GM21717 (cell line): ENCODE measurements at regions not wholly inside any gene's neighbourhood (a gene's known extent, or its start where the extent isn't known, plus 50 kb on each side); places are given as distances from the start of the nearest gene placed in this dataset.
"Not testable (repeated sequence)": the region's sequence is repeated elsewhere in the genome, so short reads cannot be mapped to it uniquely, and the experiment has no call there.

Experiments used
- ATAC-seq: cut with Tn5 transposase; IDR thresholded peaks from one replicate; pipeline ENCODE4 v1.9.1; 2021; ENCODE audit warnings: mild to moderate bottlenecking, moderate library complexity; ENCODE audit not compliant: unreplicated experiment

- ATAC-seq: no peak
These were observed 204.4 kb downstream of the KLF6 start for GRCh38 chr10:3580565-3580964.

- no peak for ATAC-seq
These were observed 205.2 kb downstream of the KLF6 start for GRCh38 chr10:3579845-3580244.

GRCh38 chr10:3578682-3579081 is 206.3 kb downstream of the KLF6 start:
- ATAC-seq: no peak

DNA sequence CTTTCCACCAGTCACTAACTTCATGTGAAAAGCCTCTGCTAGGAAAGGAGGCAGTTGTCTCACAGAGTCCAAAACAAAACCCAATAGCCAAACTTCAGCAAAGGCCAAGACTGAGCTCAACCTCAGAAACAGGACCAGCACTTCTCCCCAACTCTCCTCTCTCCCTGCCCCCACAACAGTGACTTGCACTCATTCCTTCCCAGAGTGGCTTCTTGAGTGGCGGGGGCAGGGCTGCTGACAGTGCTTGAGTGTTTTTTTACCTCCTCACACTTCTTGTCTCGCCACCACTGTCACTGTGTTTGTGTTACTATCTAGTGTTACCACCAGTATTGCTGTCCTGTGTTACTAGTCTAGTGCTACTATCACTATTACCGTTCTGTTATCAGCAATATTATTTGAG is 206.8 kb downstream of the KLF6 start:
- no peak for ATAC-seq

DNA sequence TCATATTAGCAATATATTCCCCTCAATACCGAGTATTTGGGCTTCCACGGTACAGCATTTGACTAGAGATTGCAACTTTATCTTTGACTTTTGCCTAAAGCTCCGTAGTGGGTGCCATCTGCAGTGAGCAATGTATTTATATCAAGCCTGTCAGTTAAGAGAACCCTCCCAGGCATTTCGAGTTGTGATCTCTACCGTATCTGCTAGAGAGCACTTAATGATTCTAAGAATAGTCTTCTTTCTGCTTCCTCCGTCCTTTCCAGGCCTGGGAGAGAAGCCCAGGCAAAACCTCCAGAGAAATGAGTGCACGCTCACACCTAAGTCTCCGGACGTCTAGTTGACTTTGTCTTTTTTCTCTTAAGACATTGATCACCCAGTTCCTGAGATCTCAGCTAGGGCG is 210.6 kb downstream of the KLF6 start:
- no peak for ATAC-seq

DNA sequence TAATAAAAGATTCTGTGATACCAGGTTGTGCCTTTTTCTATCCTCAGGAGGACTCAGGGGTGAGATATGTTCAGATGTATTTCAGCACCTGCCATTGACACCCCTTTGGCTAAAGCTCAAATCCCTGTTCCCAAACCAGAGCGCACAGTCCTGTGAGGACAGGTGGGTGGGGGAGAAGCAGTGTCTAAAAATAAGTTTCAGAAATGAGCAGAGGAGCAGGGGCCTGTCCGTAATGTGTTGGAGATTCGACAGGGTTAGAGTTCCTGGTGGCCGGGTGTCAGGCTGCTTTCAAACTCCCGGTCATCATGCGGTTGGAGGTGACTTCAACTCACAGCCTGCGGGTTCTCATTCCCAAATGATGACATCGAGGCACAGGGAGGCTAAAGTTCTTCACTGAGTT is 211.5 kb downstream of the KLF6 start:
- no peak for ATAC-seq

GRCh38 chr10:3571310-3571825 is 213.6 kb downstream of the KLF6 start:
- ATAC-seq: no peak

DNA sequence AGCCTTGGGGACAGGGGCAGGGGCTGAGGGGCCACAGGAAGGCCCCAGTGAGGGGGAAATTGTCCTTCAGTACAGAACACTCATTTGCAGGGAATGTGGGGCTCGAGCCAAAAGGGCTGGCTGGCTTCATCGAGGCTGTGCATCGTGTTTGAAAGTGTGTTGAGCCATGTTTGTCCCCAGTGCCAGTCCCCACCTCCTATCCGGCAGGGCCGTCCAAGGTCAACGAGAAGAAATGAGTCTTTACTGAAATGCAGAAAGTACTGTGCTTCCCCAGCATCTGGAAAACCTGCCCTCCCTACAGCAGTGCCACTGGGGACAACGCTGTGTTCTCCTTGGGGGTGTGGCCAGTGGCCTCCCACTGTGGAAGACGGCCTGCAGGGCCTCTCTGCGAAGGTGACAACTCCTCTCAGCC is 214.1 kb downstream of the KLF6 start:
- ATAC-seq: no peak

DNA sequence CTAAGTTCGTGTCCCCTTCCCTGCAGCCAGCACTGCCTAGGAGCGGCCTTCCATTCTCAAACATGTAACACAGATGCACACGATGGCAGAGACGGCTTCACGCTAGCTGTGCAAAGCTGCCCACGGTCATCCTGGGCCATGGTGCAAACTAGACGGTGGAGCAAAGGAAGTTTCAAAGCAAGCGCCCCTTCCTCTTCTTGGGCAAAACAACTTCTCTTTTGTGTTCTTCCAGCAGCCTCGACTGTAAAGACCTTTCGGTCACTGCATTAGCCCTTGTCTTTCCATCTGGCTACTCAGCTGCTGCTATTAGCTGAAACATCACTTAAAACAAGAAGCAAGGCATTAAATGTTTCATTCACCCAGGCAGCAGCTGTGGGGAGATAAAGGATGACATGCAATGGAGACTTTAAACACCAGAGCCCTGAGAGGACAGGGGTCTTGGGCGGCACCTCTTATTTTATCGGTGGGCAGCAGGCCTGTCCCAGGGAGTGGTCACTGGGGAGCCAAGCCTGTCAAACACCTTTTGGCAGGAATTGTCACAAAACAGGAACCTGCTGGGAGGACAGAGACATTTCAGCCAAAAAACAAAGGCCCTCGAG is 214.8 kb downstream of the KLF6 start:
- ATAC-seq: no peak

GRCh38 chr10:3568983-3569382 is 216.0 kb downstream of the KLF6 start:
- no peak for ATAC-seq

GRCh38 chr10:3568392-3568791 is 216.6 kb downstream of the KLF6 start:
- ATAC-seq: no peak

DNA sequence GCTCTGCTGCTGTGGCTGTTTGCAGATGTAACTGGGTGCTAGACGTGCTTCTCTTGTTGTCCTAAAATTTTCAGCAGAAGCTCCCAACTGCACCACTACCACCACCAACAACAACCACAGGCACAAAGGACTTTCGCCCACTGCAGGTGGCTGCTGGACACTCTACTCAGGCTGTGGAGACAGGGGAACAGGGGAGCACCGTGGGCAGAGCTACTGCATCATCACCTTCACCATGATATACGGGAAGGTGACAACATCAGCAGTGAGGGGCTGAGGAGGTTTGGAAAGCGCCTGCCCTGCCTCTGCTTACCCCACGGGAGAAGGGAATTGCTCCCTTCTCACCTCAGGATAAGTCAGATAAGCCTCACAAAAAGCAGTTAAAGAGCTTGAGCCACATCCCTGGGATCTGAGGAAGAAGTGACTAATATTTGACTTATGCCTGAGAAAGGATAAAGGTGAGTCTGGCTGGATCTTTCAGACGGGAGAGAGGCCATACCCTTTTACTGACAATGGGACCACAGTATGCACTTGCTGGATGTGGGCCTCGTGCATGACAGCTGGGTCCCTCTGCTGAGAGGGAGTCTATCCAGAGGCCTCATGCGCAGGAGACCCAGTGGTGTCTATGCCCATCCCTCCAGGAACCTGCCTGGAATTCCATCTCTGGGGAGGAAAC is 217.6 kb downstream of the KLF6 start:
- no peak for ATAC-seq

DNA sequence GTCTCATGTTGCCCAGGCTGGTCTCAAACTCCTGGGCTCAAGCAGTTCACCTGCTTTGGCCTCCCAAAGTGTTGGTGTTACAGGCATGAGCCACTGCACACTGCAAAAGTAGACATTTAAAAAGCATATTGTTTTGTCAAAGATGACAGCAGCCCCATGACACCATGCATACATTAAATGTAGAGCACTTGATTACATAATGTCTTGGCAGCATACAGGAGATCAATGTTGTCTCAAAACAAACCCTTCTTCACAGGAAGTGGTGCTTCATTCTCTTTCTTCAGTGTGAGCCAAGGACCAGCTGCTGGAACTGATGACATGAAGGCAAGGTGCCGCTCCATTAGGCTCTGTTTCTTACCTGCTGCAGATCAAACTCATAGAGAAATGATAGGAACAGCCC is 218.4 kb downstream of the KLF6 start:
- ATAC-seq: no peak

DNA sequence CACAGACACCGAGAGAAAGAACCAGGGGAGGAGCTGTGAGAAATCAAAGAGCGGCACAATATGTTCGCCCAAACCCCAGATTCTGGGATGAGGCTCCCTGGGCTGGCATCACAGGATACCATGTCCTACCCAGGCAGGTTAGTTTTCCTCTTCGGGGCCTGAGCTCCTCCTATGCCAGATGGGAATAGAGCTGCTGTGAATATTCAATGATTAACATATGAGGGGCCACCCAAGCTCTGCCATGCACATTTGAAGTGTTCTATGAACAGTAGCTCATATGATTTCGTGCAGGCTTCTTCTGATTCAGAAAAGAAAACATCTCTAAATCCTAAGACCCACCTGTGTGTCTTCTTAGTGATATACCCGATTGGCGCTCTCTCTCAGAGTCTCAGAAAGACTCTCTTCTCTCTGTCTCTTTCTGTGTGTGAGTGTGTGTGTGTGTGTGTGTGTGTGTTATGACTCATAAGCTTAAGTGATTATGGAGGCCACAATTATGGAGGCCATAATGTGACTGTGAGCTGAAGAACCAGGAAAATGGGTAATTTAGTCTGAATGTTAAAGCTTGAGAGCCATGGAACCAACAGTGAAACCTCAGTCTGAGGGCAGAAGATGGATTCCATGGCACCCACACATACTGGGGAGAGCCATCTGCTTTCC is 220.5 kb downstream of the KLF6 start:
- no peak for ATAC-seq

DNA sequence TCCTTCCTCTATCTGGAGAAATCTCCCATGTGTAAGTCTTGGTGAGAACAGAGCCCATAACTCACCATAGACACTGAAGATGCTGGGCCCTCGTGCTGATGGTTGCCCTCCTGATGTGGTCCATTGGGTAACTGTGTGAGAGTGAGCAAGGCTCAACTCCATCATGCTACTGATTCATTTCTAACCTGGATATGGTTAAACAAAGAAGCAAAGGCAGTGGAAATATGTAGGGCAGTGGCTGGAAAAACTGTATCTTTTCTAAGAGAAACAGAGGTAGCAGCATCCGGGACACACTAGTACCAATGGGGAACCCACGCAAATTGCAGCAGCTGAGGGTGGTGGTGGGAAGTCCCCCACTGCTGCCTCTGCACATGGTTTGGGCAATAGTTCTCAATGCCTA is 221.7 kb downstream of the KLF6 start:
- no peak for ATAC-seq

- ATAC-seq: not testable (repeated sequence)
These were observed 224.4 kb downstream of the KLF6 start for GRCh38 chr10:3560628-3561027.

DNA sequence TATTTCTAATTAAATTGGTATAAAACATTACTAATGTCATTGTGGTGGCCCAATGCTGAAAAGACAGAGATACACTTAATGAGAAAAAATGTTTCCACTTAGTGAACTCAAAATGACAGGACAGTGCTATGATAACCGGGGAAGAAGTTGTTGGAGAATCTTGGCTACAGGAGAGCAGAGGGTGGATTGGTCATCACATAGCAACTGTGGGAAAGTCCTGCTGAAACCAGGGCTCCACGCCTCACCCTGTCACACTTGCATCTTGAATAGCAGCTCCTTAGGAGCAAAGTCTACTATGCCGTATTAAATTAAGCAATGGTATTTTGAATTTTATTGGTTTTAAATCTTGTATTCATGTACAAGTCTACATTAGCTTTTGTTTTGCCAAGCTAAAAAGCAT is 225.5 kb downstream of the KLF6 start:
- ATAC-seq: no peak

DNA sequence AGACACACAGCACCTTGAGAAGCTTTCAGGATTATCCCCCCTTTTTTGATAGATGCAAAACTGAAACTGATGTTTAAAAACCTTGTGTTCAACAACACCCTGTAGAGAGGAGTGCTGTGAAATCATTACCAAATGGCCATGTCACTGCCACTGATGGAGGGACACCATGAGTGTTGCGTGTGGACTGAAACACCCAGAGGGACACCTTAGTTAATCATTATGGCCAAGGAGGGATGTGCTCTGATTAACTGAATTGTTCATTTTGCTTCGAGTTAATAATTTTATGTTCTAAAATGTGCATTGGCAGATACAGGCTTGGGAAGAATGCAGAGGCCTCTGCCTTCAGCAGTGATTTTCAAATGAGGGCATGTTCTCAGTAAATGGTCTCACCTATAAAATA is 226.0 kb downstream of the KLF6 start:
- ATAC-seq: no peak

DNA sequence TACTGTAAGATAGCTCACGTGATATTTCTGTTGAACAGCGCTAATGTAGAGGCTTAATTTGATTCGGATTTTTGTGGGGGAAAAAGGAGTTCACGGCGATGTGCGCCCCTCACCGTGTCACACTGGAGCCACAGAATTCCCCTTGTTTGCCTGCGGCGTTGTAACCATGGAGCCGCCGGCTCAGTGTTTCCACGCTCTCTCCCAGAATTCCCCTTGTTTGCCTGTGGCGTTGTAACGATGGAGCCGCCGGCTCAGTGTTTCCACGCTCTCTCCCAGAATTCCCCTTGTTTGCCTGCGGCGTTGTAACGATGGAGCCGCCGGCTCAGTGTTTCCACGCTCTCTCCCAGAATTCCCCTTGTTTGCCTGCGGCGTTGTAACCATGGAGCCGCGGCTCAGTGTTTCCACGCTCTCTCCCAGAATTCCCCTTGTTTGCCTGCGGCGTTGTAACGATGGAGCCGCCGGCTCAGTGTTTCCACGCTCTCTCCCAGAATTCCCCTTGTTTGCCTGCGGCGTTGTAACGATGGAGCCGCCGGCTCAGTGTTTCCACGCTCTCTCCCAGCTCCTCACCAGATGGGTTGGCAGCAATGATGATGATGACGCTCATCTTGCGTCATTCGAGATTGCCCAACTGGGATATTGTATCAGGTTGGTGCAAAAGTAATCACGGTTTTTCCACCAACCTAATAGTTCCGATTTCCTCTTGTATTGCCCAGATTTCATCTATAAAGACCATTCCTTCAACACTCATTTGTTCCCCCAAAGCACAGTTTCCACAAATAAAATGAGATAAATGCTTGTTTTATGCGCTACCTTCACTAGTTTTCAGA is 228.6 kb downstream of the KLF6 start:
- not testable (repeated sequence) for ATAC-seq

GRCh38 chr10:3554121-3554522 is 230.9 kb downstream of the KLF6 start:
- ATAC-seq: no peak

DNA sequence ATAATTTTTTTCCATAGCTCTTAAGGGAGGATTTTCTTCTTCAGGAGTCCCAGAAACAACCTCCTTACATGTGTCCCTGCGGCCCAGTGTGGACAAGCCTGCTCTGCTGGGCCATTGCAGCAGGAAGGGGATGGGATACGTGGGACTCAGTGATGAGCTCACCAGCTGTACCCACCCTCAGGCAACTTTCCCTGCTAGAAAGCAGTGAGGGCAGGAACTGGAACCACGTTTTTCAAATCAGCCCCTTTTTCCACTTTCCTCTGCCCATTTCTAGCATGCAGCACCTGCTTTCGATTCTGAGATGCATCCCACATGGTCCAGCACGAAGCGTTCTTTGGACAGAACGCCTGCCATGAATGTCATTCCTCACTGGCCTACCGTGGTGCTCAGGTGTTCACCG is 232.7 kb downstream of the KLF6 start:
- no peak for ATAC-seq
